Stomach (tissue), 8 donors: ENCODE measurements at regions not wholly inside any gene's neighbourhood (a gene's known extent, or its start where the extent isn't known, plus 50 kb on each side); places are given as distances from the start of the nearest gene placed in this dataset.

Source experiments
- DNase-seq, 2 donors: peaks; one replicate each; pipeline versions ENCODE4 v3.0.0 to v3.0.0-alpha.2; 2013 to 2019
- H3K27ac ChIP-seq, 5 donors: fragments of 200-600 bp in 4 of 5; sonication (generic) in 4 of 5; one replicate each; pipeline ENCODE4 v1.5.1; 2013 to 2019; ENCODE audit warnings: mild to moderate bottlenecking in 1 of 5, moderate library complexity in 1 of 5
- H3K27me3 ChIP-seq, 3 donors: fragments of 200-600 bp; sonication (generic); one replicate each; pipeline ENCODE4 v1.5.1; 2017 to 2019; ENCODE audit warnings: mixed run types in 1 of 3
- H3K36me3 ChIP-seq, 4 donors: fragments of 200-600 bp; sonication (generic); 1 replicate in 3 of 4; 2 replicates in 1 of 4; pipeline ENCODE4 v1.5.1; 2016 to 2019
- H3K4me1 ChIP-seq, 4 donors: fragments of 200-600 bp; sonication (generic); one replicate each; pipeline ENCODE4 v1.5.1; 2016 to 2019
- H3K4me3 ChIP-seq, 4 donors: fragments of 200-600 bp; sonication (generic) in 3 of 4; one replicate each; pipeline ENCODE4 v1.5.1; 2016 to 2019; ENCODE audit warnings: mild to moderate bottlenecking in 1 of 4
- H3K9me3 ChIP-seq, 4 donors: fragments of 200-600 bp; sonication (generic); one replicate each; pipeline ENCODE4 v1.5.1; 2016 to 2019
- EP300 ChIP-seq: sonication (generic); formaldehyde crosslinking; IDR thresholded peaks from one replicate; pipeline ENCODE4 v1.6.1; 2017; ENCODE audit warnings: antibody characterized with exemption
- POLR2A ChIP-seq, 4 donors: fragments of 450-650 bp; IDR thresholded peaks; one replicate each; pipeline ENCODE4 v1.6.1; 2016; ENCODE audit warnings: antibody characterized with exemption in 4 of 4, control low read depth in 2 of 4, mild to moderate bottlenecking in 1 of 4, moderate library complexity in 1 of 4
- POLR2AphosphoS5 ChIP-seq, 3 donors: sonication (generic); formaldehyde crosslinking; IDR thresholded peaks; one replicate each; pipeline ENCODE4 v1.6.1; 2016; ENCODE audit warnings: antibody characterized with exemption in 3 of 3
- WGBS, 5 donors: extraction: QIAGEN DNeasy Blood & Tissue Kit in 3 of 5; methylation state at CpG; one replicate each; pipeline versions ENCODE4 v1.1.5 to v1.1.7; 2013 to 2018; 5-methylcytosine and 5-hydroxymethylcytosine counted together
- intact Hi-C: fragments of 100-400 bp; cut with DNase I; formaldehyde crosslinking; loops from one replicate; pipeline ENCODE4 v1.15.1; 2023; ENCODE audit warnings: low total_unique reads
- TF ChIP-seq, protein P1 (sequence below), 7 experiments: fragments of 450-650 bp in 4 of 7; fragments of 200-600 bp in 3 of 7; sonication (generic) in 3 of 7; IDR thresholded peaks; one replicate each; pipeline ENCODE4 v1.5.1; 2016 to 2019; ENCODE audit warnings: antibody characterized with exemption in 7 of 7, control low read depth in 2 of 7, mild to moderate bottlenecking in 1 of 7
- donor health status: healthy with polysubstance abuse.
- donor health status: Bipolar disorder and iron deficiency.
- donor health status: healthy.

DNA sequence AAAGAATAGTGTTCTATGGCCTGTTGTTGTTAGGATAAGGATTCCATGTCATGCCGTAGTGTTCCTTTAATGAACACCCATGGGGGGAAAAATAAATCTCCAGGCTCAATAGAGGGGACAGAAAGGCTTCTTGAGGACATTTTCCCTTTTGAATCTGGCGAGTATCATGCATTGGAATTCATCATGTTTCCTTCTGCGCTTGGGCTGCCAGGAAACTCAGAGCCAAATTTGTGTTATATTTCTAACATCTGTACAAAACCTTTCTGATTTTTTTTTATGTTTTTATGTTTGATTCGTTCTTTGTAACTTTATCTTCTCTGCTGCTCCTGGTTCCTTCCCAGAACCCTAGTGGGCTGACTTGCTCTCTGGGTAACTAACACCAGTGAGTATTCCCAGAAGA, 1163.3 kb downstream of the VRK1 start:
- H3K4me1 ChIP-seq: no peaks in the 10 kb centered on the region
- peaks cover 0 to 6% (median 3%) of the 10 kb centered on the region in 4 donors for H3K9me3 ChIP-seq
- no peaks in the 10 kb centered on the region for H3K27me3 ChIP-seq
- H3K4me3 ChIP-seq: no peak overlapping the region
- peaks cover 0 to 17% (median 2%) of the 10 kb centered on the region in 4 donors for H3K36me3 ChIP-seq
- DNase-seq: no peak
- intact Hi-C loops: no loop called here
- TF ChIP-seq POLR2A (IDR thresholded peaks at IDR 0.05) (no peak), EP300 (no peak), POLR2AphosphoS5 (IDR thresholded peaks at IDR 0.05) (no peak)
- TF ChIP-seq, protein P1, sequence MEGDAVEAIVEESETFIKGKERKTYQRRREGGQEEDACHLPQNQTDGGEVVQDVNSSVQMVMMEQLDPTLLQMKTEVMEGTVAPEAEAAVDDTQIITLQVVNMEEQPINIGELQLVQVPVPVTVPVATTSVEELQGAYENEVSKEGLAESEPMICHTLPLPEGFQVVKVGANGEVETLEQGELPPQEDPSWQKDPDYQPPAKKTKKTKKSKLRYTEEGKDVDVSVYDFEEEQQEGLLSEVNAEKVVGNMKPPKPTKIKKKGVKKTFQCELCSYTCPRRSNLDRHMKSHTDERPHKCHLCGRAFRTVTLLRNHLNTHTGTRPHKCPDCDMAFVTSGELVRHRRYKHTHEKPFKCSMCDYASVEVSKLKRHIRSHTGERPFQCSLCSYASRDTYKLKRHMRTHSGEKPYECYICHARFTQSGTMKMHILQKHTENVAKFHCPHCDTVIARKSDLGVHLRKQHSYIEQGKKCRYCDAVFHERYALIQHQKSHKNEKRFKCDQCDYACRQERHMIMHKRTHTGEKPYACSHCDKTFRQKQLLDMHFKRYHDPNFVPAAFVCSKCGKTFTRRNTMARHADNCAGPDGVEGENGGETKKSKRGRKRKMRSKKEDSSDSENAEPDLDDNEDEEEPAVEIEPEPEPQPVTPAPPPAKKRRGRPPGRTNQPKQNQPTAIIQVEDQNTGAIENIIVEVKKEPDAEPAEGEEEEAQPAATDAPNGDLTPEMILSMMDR (IDR thresholded peaks at IDR 0.05): no peak
- no peak overlapping the region for H3K27ac ChIP-seq
- 84 to 93% (median 86%) methylated on average over 4 of the region's 4 CpGs for WGBS, 5 donors

DNA sequence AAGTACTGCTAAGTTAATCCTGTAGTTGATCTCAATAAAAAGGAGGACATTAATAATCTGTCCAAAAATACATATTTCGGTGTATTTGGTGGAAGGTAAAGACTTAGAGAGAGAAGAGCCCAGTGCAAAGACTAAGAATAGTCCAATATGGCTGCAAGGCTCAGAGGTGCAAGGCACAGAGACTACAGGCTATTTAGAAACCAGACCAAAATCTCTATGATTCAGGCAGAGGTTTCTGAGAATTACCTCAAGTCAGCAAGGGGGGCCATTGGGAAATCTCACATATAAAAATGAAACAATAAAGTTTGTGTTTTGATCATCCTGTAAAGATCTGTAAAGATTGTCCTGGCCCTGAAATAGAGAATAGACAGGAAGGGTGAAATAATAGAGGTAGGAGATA, 1173.0 kb downstream of the VRK1 start:
- Histone ChIP-seq H3K27me3 (no peaks in the 10 kb centered on the region), H3K36me3 (no peaks in the 10 kb centered on the region), H3K4me3 (no peak overlapping the region), H3K27ac (no peak overlapping the region), H3K9me3 (no peaks in the 10 kb centered on the region), H3K4me1 (no peaks in the 10 kb centered on the region)
- DNase-seq: no peak
- TF ChIP-seq, protein P1 (IDR thresholded peaks at IDR 0.05): no peak
- TF ChIP-seq POLR2A (IDR thresholded peaks at IDR 0.05): no peak
- TF ChIP-seq EP300: no peak
- intact Hi-C loops: no loop called here
- 0 to 87% (median 54%) methylated on average over 1 of the region's 1 CpG for WGBS, 5 donors

DNA sequence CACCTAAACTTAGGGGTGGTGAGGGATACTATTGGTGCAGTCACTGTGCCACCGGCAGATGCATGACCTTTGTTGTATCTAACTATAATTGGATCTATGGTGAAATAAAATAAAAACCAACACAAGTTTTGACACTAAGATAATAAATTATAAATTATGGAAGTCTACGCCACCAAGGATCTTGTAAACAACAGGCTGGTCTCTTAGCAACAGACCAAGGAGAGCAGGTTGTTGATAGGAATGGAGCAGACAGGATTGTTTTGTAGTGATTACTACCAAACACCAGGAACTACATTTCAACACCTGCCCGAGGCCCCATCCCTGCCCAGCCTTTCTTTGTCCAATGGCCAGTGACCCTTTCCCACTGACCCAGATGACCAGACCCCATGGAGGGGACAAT, 1178.0 kb downstream of the VRK1 start:
- intact Hi-C loops: no loop called here
- WGBS, 5 donors: 38 to 74% (median 54%) methylated on average over 3 of the region's 3 CpGs
- peak in 1 of 2 donors; percentile 16 for DNase-seq

DNA sequence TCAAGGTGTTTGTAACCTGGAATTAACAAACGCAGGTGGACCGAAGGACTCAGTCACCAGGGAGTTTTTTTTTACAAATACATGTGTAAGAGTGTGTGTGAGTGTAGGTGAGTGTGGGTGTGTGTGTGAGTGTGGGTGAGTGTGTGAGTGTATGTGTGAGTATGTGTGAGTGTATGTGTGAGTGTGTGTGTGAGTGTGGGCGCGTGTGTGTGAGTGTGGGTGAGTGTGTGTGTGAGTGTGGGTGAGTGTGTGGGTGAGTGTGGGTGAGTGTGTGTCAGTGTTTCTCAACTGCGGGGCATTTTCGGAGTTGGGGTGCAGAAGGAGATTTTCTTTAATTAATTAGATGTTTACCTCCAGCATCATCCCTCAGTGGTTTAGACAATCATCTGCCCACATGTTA, 1178.8 kb downstream of the VRK1 start:
- no peaks in the 10 kb centered on the region for H3K36me3 ChIP-seq
- intact Hi-C loops: no loop called here
- no peaks in the 10 kb centered on the region for H3K9me3 ChIP-seq
- H3K27me3 ChIP-seq: no peaks in the 10 kb centered on the region
- DNase-seq: no peak
- H3K27ac ChIP-seq: peak overlapping the region in 2 of 5 donors; percentile 77 to 80
- TF ChIP-seq POLR2AphosphoS5 (IDR thresholded peaks at IDR 0.05) (no peak), EP300 (no peak)
- TF ChIP-seq, protein P1 (IDR thresholded peaks at IDR 0.05): no peak
- peaks cover 0 to 36% (median 26%) of the 10 kb centered on the region in 4 donors for H3K4me1 ChIP-seq
- H3K4me3 ChIP-seq: no peak overlapping the region
- WGBS, 5 donors: 78 to 83% (median 78%) methylated on average over 6 of the region's 6 CpGs

More for the DNA sequence above, 1178.0 kb downstream of the VRK1 start:
- Histone ChIP-seq H3K9me3 (no peaks in the 10 kb centered on the region), H3K27ac (no peak overlapping the region), H3K4me3 (no peak overlapping the region), H3K4me1 (peaks cover 0 to 36% (median 26%) of the 10 kb centered on the region in 4 donors), H3K36me3 (no peaks in the 10 kb centered on the region), H3K27me3 (no peaks in the 10 kb centered on the region)
- TF ChIP-seq POLR2A (IDR thresholded peaks at IDR 0.05) (no peak), POLR2AphosphoS5 (IDR thresholded peaks at IDR 0.05) (no peak), EP300 (no peak)
- TF ChIP-seq, protein P1 (IDR thresholded peaks at IDR 0.05): no peak
